H1 (cell line): ENCODE measurements at regions not wholly inside any gene's neighbourhood (a gene's known extent, or its start where the extent isn't known, plus 50 kb on each side); places are given as distances from the start of the nearest gene placed in this dataset.

Experiments
- CTCF ChIA-PET: fragments of 300-600 bp; sonication (Branson Sonifier 250); formaldehyde crosslinking; loops from one replicate; lab custom pipeline; 2021; ENCODE audit not compliant: partially characterized antibody; lab: Charles Lee
- POLR2A ChIA-PET: fragments of 300-600 bp; sonication (Branson Sonifier 250); formaldehyde crosslinking; loops from one replicate; lab custom pipeline; 2021; ENCODE audit warnings: inconsistent platforms; ENCODE audit not compliant: partially characterized antibody; lab: Charles Lee
- DNase-seq, 2 experiments: peaks; one replicate each; pipeline versions ENCODE4 v3.0.0 to v3.0.0-alpha.2; 2010 to 2022; ENCODE audit warnings: low spot score in 2 of 2, low read depth in 1 of 2, mixed read lengths in 1 of 2
- FAIRE-seq: peaks from 2 replicates; lab custom pipeline; 2011; peaks lifted over from hg19 to GRCh38; lab: Jason Lieb, UNC
- H2AFZ ChIP-seq: 2 replicates; pipeline ENCODE4 v1.8.1; 2012; ENCODE audit warnings: low read length, inconsistent platforms
- H2AK5ac ChIP-seq: 2 replicates; pipeline ENCODE4 v1.6.1; 2013; ENCODE audit warnings: low read depth, low read length
- H2BK120ac ChIP-seq: replicated peaks from 2 replicates; pipeline ENCODE3; 2013; ENCODE audit warnings: low read depth, low read length, inconsistent platforms
- H2BK12ac ChIP-seq: 2 replicates; pipeline ENCODE4 v1.6.1; 2013; ENCODE audit warnings: low read depth, low read length
- H2BK15ac ChIP-seq: 2 replicates; pipeline ENCODE4 v1.6.1; 2013; ENCODE audit warnings: low read length
- H2BK20ac ChIP-seq: 2 replicates; pipeline ENCODE4 v1.6.1; 2013; ENCODE audit warnings: low read length
- H2BK5ac ChIP-seq: 2 replicates; pipeline ENCODE4 v1.6.1; 2013; ENCODE audit warnings: low read depth, low read length
- H3K14ac ChIP-seq: 2 replicates; pipeline ENCODE4 v1.6.1; 2013; ENCODE audit warnings: inconsistent platforms; ENCODE audit not compliant: insufficient read length
- H3K18ac ChIP-seq: 2 replicates; pipeline ENCODE4 v1.6.1; 2013; ENCODE audit warnings: low read length; ENCODE audit errors: extremely low read depth
- H3K23ac ChIP-seq: 2 replicates; pipeline ENCODE4 v1.6.1; 2013; ENCODE audit warnings: inconsistent platforms; ENCODE audit not compliant: insufficient read length
- H3K23me2 ChIP-seq: 2 replicates; pipeline ENCODE4 v1.6.1; 2013; ENCODE audit warnings: low read depth, low read length
- H3K27ac ChIP-seq: 2 replicates; pipeline ENCODE4 v1.6.1; 2011; ENCODE audit warnings: low read depth, low read length, inconsistent platforms
- H3K27me3 ChIP-seq, 4 experiments: replicated peaks in 1 of 4; 1 replicate in 1 of 4; 2 replicates in 3 of 4; pipeline versions ENCODE4 v1.6.1 to v1.8.1; 2011 to 2013; ENCODE audit warnings: low read length in 3 of 4, mild to moderate bottlenecking in 3 of 4, inconsistent platforms in 2 of 4, mixed read lengths in 2 of 4, moderate library complexity in 1 of 4; ENCODE audit not compliant: control insufficient read depth in 3 of 4, insufficient read depth in 3 of 4; ENCODE audit errors: extremely low read depth in 1 of 4
- H3K36me3 ChIP-seq, 4 experiments: 2 replicates each; pipeline versions ENCODE4 v1.6.1 to v1.8.1; 2011 to 2013; ENCODE audit warnings: mild to moderate bottlenecking in 4 of 4, low read length in 3 of 4, moderate library complexity in 2 of 4, control low read depth in 1 of 4, inconsistent platforms in 1 of 4; ENCODE audit not compliant: insufficient read depth in 4 of 4, control insufficient read depth in 2 of 4
- H3K4ac ChIP-seq: replicated peaks from 2 replicates; pipeline ENCODE3; 2013; ENCODE audit warnings: low read length, low read depth, mixed read lengths, inconsistent platforms; ENCODE audit not compliant: insufficient read length
- H3K4me1 ChIP-seq, 4 experiments: replicated peaks in 1 of 4; 1 replicate in 1 of 4; 2 replicates in 3 of 4; pipeline versions ENCODE4 v1.6.1 to v1.8.1; 2011 to 2013; ENCODE audit warnings: low read length in 3 of 4, inconsistent platforms in 2 of 4, mixed read lengths in 1 of 4; ENCODE audit not compliant: insufficient read depth in 4 of 4, control insufficient read depth in 3 of 4
- H3K4me2 ChIP-seq, 2 experiments: 2 replicates each; pipeline versions ENCODE4 v1.6.1 to v1.8.1; 2011 to 2013; ENCODE audit warnings: low read depth in 2 of 2, low read length in 2 of 2, control low read depth in 1 of 2, inconsistent platforms in 1 of 2, mild to moderate bottlenecking in 1 of 2; ENCODE audit not compliant: insufficient read depth in 1 of 2
- H3K4me3 ChIP-seq, 4 experiments: fragments of 200-600, 300-600 bp in 1 of 4; sonication (generic), shearing (Covaris generic), sonication (Bioruptor Twin) in 1 of 4; 2 replicates each; pipeline versions ENCODE4 v1.5.1 to v1.8.1; 2011 to 2016; ENCODE audit warnings: low read length in 4 of 4, low read depth in 3 of 4, control low read depth in 2 of 4, inconsistent platforms in 2 of 4, mild to moderate bottlenecking in 2 of 4, mixed read lengths in 1 of 4, moderate library complexity in 1 of 4; ENCODE audit not compliant: insufficient read depth in 2 of 4; ENCODE audit errors: extremely low read depth in 1 of 4
- H3K56ac ChIP-seq: replicated peaks from 2 replicates; pipeline ENCODE3; 2013; ENCODE audit warnings: low read depth, mild to moderate bottlenecking, mixed read lengths, low read length, inconsistent platforms; ENCODE audit not compliant: insufficient read length
- H3K79me1 ChIP-seq: 2 replicates; pipeline ENCODE4 v1.6.1; 2013; ENCODE audit warnings: low read depth, low read length, control low read depth
- H3K79me2 ChIP-seq, 2 experiments: 2 replicates each; pipeline versions ENCODE4 v1.6.1 to v1.8.1; 2012 to 2013; ENCODE audit warnings: low read length in 2 of 2, mild to moderate bottlenecking in 2 of 2, inconsistent platforms in 1 of 2; ENCODE audit not compliant: insufficient read depth in 2 of 2, control insufficient read depth in 1 of 2
- H3K9ac ChIP-seq, 4 experiments: replicated peaks in 1 of 4; 1 replicate in 1 of 4; 2 replicates in 3 of 4; pipeline versions ENCODE4 v1.6.1 to v1.8.1; 2011 to 2013; ENCODE audit warnings: low read depth in 3 of 4, low read length in 3 of 4, control low read depth in 2 of 4, mild to moderate bottlenecking in 2 of 4, moderate library complexity in 2 of 4, inconsistent platforms in 1 of 4; ENCODE audit errors: extremely low read depth in 1 of 4
- H3K9me3 ChIP-seq, 2 experiments: 2 replicates each; pipeline versions ENCODE4 v1.6.1 to v1.8.1; 2012 to 2013; ENCODE audit warnings: mild to moderate bottlenecking in 2 of 2, moderate library complexity in 2 of 2, control low read depth in 1 of 2, inconsistent platforms in 1 of 2, low read depth in 1 of 2, low read length in 1 of 2, mixed read lengths in 1 of 2; ENCODE audit not compliant: insufficient read depth in 2 of 2
- H4K20me1 ChIP-seq, 2 experiments: replicated peaks in 1 of 2; 2 replicates each; pipeline versions ENCODE3 to v1.8.1; 2011 to 2013; ENCODE audit warnings: inconsistent platforms in 2 of 2, low read length in 2 of 2, mild to moderate bottlenecking in 1 of 2; ENCODE audit not compliant: insufficient read depth in 2 of 2, control insufficient read depth in 1 of 2
- H4K5ac ChIP-seq: 2 replicates; pipeline ENCODE4 v1.6.1; 2013; ENCODE audit warnings: low read length, low read depth, mixed read lengths, inconsistent platforms; ENCODE audit not compliant: insufficient read length
- H4K8ac ChIP-seq: 2 replicates; pipeline ENCODE4 v1.8.0; 2013; ENCODE audit warnings: mild to moderate bottlenecking, moderate library complexity, low read length, inconsistent platforms; ENCODE audit not compliant: insufficient read depth; ENCODE audit errors: extremely low read depth
- H4K91ac ChIP-seq: replicated peaks from 2 replicates; pipeline ENCODE3; 2013; ENCODE audit warnings: low read length, mixed read lengths, inconsistent platforms; ENCODE audit not compliant: insufficient read length
- CBX8 ChIP-seq: fragments of 300-800, 300-1000 bp; sonication (generic); IDR thresholded peaks from 2 replicates; pipeline ENCODE4 v1.7.1; 2016; ENCODE audit warnings: low read depth, low read length, borderline replicate concordance
- EP300 ChIP-seq, 2 experiments: IDR thresholded peaks; 1 replicate in 1 of 2; 2 replicates in 1 of 2; pipeline ENCODE4 v1.6.1; 2011 to 2012; ENCODE audit warnings: low read depth in 2 of 2, low read length in 2 of 2, mild to moderate bottlenecking in 2 of 2, borderline replicate concordance in 1 of 2, inconsistent platforms in 1 of 2, moderate library complexity in 1 of 2

DNA sequence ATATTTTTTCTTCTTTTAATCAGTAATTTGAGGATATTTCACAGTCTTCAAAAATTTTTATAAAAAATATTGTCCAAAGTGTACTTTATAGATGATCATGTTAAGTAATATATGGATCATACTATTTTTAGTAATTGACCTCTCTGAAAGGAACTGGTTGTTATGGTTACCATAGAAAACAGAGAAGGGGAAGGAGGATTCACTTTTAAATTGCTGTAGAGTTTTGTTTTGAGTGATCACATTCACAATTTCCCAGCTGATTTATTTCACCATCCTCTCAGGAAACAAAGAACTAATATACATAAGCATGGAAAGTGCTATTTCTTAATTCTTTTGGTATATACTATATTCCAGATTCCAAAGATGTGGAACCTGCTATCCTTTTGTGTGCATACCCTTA, 56.5 kb upstream of the NREP start:
- Histone ChIP-seq H3K56ac (no peak overlapping the region), H4K91ac (no peak overlapping the region), H2BK20ac (no peak overlapping the region), H3K23ac (no peak overlapping the region), H4K20me1 (no peaks in the 10 kb centered on the region), H2BK5ac (no peak overlapping the region), H4K8ac (no peak overlapping the region), H3K4me3 (no peak overlapping the region), H3K4ac (no peak overlapping the region), H3K4me2 (no peak overlapping the region), H3K79me1 (no peaks in the 10 kb centered on the region), H3K9me3 (no peaks in the 10 kb centered on the region), H2BK15ac (no peak overlapping the region), H3K79me2 (no peaks in the 10 kb centered on the region), H2AK5ac (no peak overlapping the region), H2AFZ (no peak overlapping the region), H3K27me3 (no peaks in the 10 kb centered on the region), H3K27ac (no peak overlapping the region), H3K9ac (no peak overlapping the region), H4K5ac (no peak overlapping the region), H3K18ac (no peak overlapping the region), H3K23me2 (no peaks in the 10 kb centered on the region; the same call in 1 of the 2 replicates), H3K14ac (no peak overlapping the region), H2BK120ac (no peak overlapping the region), H2BK12ac (no peak overlapping the region), H3K36me3 (no peaks in the 10 kb centered on the region), H3K4me1 (no peaks in the 10 kb centered on the region)
- FAIRE-seq (no peak), DNase-seq (no peak)
- POLR2A ChIA-PET = no interaction called here
- CTCF ChIA-PET = no interaction called here
- TF ChIP-seq CBX8 (no peak), EP300 (IDR thresholded peaks at IDR 0.05; ENCODE audit: borderline replicate concordance in 1 of 2, low read depth in 2 of 2, low read length in 2 of 2) (no peak)
